ENCODE measurements at regions not wholly inside any gene's neighbourhood (a gene's known extent, or its start where the extent isn't known, plus 50 kb on each side); places are given as distances from the start of the nearest gene placed in this dataset. TPM values are rescaled to one million over a fixed set of nuclear protein-coding genes. Genes with fewer than 3 reads are reported as not detected.

Small RNAs in the stretch of these regions (small RNA-seq; reads per million reads assigned to genes)
- not detected for gene RF00019

Measured in fibroblast of villous mesenchyme (primary cell).